COLO829 (cell line): ENCODE measurements at regions not wholly inside any gene's neighbourhood (a gene's known extent, or its start where the extent isn't known, plus 50 kb on each side); places are given as distances from the start of the nearest gene placed in this dataset.

Experiments used
- DNase-seq: peaks from one replicate; pipeline ENCODE4 v3.0.0; 2012; ENCODE audit warnings: low spot score

GRCh38 chr22:44554411-44554810, 56.4 kb upstream of the RTL6 start:
- no peak for DNase-seq

DNA sequence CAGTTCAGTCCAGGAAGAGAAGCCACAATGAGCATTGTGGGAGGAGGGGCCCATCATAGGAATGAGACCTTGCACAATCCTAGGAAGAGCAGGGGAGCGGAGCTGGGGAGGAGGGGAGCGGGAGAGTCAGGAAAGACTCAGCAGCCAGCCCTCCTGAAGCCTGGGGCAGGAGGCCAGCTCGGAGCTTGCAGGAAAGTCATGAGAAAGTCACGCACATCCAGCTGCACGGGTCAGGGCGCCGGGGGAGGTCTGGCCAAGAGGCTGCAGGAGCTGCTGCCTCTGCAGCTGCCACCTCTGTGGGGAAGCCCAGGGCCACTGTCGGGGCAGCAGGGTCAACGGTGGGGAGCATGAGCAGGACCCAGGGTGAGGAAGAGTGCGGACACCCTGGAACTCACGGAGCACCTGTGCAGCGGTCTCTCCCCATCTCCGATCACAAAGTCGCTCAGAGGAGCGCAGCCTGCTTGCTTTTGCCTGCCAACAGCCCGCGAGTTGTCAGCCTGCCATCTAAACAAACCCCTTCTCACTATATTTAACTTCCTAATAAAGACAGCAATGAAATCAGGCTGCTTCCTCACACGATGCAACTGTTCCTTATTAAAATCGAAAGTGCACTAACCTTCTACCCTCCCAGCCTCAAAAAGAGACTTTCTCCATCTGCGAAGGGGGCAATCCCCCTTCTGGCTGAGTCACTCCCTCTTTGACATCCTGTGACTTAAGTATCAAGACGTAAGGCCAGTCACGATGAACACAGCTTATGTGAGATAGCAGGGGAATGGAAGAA, 52.9 kb upstream of the RTL6 start:
- DNase-seq = no peak

- DNase-seq = no peak
These were observed 51.7 kb upstream of the RTL6 start for GRCh38 chr22:44549701-44550100.

- no peak for DNase-seq
These were observed 50.9 kb upstream of the RTL6 start for GRCh38 chr22:44548981-44549380.
